ENCODE measurements at regions not wholly inside any gene's neighbourhood (a gene's known extent, or its start where the extent isn't known, plus 50 kb on each side); places are given as distances from the start of the nearest gene placed in this dataset.

- TF ChIP-seq ARNT (IDR thresholded peaks at IDR 0.05): no peak
- no peak for TF ChIP-seq CTBP1 (IDR thresholded peaks at IDR 0.05; ENCODE audit: borderline replicate concordance)
- TF ChIP-seq FOXK2 (IDR thresholded peaks at IDR 0.05): no peak
- TF ChIP-seq NFRKB (IDR thresholded peaks at IDR 0.05): no peak
- TF ChIP-seq FOXA1 (IDR thresholded peaks at IDR 0.05): no peak
- TF ChIP-seq BHLHE40 (IDR thresholded peaks at IDR 0.05; ENCODE audit: borderline replicate concordance): no peak
Measured at GRCh38 chr2:133809485-133809884, 241.2 kb upstream of the NCKAP5 start.
